SK-MEL-5 (cell line): ENCODE measurements at regions not wholly inside any gene's neighbourhood (a gene's known extent, or its start where the extent isn't known, plus 50 kb on each side); places are given as distances from the start of the nearest gene placed in this dataset.

Source experiments
- DNase-seq: peaks from one replicate; pipeline ENCODE4 v3.0.0-alpha.2; 2016; ENCODE audit warnings: low read depth, low spot score
- in situ Hi-C: cut with HindIII; loops from 2 replicates; pipeline ENCODE4 v1.10.0; 2016; ENCODE audit warnings: low sequenced_read_pairs, high pct_unique_total_duplicates, low pct_unique_long_range_greater_than_20kb
- small RNA-seq, 2 experiments: library from RNA; depleted of rRNA; stranded (forward); fragments of <200 nt; gene quantifications; one replicate each; pipeline ENCODE3, GENCODE V24; 2014

DNA sequence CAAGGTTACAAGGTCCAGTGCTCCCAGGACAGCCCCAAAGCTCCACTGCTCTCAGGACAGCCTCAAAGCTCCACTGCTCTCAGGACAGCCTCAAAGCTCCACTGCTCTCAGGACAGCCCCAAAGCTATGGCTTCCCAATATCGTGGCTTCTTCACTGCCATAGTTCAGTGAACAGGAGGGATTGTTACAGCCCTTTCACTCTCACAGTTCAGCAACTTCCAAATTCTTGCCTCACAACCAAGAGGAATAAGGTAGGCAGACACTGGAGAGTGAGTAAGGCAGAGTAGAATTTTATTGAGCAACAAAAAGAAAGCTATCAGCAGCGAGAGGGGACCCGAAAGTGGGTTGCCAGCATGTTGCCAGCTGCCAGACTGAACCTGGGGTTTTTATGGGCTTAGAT, 277.6 kb downstream of the CDH10 start:
- no peak for DNase-seq
- in situ Hi-C loops = no loop called here

DNA sequence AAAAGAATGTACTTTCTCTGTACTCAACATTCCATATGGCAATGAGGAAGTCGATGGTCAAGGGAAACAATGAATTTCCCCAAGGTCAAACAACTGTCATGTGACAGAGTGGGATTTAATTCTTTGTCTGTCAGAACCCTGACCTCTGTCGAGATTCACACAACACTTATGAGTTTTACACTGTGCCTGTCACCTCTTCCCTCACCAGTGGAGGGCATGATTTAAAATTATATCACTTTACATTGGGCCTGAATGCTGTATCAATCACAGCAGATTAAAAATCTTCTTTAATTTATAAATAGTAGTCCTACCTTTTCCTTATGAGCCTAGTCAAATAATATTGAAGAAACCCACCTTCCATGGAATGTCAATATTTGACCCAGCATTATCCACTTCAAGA, 276.7 kb downstream of the CDH10 start:
- DNase-seq = peak; percentile 33
- in situ Hi-C loops = no loop called here

DNA sequence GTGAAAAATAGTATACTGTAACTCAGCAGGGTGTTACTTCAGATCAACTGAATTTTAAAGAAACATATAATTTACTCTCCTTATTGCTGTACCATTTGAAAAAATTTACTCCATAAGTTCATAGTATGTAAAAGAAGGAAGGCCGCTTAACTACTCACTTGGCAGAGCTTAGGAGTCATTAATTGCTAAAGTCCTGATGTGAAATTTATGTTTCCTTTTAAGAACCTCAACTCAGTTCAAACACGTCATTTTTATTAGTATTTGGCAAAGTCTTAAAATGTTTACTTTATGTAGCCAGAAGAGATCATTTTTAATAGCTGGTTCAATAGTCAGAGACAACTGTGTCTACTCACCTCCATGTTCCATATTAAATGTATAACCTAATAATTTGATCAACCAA, 268.6 kb downstream of the CDH10 start:
- no peak for DNase-seq
- in situ Hi-C loops = no loop called here

DNA sequence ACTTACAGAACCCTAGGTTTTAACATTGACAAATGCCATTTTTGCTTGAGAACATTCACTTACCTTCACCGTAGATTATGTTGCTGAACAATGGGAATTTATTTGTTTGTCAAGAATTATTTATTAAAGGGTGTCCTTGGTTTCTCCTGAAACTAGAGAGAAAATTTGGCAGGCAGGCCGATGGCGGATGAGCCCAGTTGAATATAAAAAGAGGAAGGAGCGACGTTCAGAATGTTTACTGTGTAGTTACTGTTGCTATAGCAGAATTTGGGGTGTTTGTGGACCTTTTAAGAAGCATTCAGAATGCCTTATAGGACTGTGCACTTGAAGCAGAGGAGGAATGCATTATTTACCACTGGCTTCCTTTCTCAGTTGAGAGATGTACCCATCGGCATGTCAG, 268.2 kb downstream of the CDH10 start:
- in situ Hi-C loops = no loop called here

DNA sequence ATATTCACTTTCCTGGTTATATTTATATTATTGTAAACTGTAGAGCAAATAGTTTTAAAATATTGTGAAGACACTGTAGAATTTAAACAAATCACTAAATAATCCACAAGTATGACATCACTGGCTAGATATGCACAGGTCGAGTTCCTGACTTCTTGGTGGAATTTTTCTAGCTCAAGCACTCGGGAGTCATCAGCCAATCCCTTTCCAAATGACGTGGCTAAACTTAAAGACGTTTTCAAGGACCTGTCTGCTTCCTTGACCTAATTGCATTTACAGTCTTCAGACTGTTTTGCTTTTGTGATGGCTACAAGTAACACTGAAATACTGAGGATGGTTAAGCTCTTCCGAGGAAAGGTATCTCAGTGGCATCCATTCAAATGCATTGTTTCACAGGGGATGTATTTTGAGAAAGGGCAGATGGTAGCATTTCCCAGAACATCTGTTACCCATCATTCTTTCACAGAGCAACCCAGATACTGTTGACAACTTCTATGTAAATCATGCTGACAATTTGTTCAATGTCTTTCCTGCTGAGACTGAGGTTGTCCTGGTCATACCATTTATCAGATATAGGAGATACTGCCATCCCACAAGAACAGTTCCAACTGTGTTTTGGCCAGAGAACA, 262.8 kb downstream of the CDH10 start:
- in situ Hi-C loops = no loop called here
- no peak for DNase-seq

More for the DNA sequence above, 268.2 kb downstream of the CDH10 start:
- DNase-seq = no peak

DNA sequence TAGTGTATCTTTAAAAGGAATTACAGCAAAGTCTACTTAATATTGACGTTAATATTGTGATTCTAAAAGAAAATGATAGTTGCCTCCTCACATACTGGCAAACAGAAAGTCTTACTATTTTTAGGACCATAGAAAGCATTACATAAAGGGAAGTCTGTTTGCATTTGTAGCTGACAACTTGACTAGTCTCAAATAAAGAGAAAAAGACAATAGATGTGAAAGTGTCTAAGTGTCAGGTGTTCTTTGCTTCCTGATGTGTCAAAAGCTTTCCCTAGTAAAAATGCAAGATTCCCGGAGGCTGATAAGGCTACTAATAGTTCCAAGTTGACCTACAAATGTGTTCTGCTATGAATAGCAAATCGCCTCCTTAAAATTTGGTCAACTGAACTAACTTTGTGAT, 259.7 kb downstream of the CDH10 start:
- DNase-seq = no peak
- in situ Hi-C loops = no loop called here

DNA sequence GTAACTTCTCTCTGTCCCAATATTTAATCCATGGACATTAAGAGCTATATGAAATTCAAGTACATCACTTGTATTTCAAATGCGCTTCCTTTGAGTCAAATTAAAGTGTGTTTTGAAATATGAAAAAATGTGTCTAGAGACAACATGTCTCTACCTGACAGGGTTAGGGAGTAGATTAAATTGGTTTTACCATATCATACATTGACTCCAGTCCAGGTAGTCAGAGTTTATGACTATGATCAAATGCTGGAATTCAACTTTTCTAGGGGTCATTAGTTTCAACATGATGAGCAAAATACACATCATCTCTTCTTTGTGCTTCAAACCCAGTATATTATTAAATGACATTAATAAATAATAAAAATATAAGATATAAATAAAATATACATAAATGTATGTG, 259.2 kb downstream of the CDH10 start:
- DNase-seq = no peak
- in situ Hi-C loops = no loop called here

DNA sequence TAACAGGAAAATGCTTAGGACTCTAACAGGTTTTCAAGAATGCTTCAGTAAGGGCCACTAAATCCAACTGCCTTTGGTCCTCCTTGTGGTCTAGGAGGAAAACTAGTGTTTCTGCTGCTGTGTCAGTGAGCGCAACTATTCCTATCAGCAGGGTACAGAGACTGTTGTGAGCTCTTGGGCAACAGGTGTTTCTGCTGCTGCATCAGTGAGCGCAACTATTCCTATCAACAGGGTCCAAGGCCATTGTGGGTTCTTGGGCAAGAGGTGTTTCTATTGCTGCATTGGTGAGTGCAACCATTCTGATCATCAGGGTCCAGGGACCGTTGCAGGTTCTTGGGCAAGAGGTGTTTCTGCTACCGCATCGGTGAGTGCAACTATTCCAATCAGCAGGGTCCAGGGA, 256.3 kb downstream of the CDH10 start:
- DNase-seq = no peak
- in situ Hi-C loops = no loop called here

DNA sequence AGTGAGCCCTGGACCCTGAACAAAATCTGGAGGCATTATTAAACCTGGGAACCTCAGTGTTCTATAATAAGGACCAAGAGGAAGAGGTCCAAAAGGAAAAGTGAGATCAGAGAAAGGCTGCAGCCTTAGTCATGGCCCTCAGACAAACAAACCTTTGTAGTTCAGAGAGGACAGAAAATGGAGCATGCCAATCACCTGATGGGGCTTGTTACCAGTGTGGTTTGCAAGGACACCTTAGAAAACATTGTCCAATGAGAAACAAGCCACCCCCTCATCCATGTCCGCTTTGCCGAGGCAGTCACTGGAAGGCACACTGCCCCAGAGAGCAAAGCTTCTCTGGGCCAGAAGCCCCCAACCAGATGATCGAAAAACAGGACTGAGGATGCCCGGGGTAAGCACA, 254.8 kb downstream of the CDH10 start:
- in situ Hi-C loops = no loop called here
- peak; percentile 22 for DNase-seq

DNA sequence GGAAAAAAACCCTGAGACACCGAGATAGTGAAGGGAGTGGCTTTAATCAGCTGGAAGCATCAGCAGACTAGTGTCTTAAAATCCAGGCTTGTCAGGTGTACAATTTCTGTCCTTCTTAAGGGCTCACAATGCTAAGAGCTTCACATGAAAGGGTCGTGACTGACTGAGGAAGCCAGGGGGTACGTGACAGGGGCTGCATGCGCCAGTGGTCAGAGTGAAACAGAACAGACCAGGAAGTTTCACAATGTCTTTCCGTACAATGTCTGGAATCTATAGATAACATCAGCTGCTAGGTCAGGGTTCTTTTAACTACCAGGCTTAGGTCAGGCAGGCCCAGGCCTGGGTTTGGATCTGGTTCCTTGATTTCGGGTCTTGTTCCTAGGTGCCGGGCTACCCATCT, 253.0 kb downstream of the CDH10 start:
- in situ Hi-C loops = no loop called here
- no peak for DNase-seq

DNA sequence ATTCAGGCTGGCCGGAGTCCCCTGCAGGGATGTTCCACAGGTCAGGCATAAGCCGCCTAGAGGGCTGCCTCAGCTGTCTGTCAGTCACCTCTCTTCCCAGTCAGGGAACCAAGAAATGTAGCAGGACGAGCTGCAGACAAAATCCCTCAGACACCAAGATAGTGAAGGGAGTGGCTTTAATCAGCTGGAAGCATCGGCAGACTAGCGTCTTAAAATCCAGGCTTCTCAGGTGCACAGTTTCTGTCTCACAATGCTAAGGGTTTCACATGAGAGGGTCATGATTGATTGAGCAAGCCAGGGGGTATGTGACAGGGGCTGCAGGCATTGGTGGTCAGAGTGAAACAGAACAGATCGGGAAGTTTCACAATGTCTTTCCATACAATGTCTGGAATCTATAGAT, 247.2 kb downstream of the CDH10 start:
- DNase-seq = no peak
- in situ Hi-C loops = no loop called here

DNA sequence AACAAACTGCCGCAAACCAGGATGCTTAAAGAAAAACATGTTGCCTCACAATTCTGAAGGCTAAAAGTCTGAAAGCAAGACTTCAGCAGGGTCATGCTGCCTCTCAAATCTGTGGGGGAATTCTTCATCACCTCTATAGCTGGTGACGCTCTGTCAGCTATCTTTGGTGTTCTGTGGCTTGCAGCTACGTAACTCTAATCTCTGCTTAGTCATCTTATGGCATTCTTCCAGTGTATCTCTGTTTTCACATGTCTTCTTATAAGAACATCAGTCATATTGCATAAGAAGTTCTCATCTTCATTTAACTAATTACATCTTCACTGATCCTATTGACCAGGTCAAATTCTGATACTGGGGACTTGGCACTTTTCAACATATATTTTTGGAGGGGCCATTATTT, 243.0 kb downstream of the CDH10 start:
- DNase-seq = no peak
- in situ Hi-C loops = no loop called here

DNA sequence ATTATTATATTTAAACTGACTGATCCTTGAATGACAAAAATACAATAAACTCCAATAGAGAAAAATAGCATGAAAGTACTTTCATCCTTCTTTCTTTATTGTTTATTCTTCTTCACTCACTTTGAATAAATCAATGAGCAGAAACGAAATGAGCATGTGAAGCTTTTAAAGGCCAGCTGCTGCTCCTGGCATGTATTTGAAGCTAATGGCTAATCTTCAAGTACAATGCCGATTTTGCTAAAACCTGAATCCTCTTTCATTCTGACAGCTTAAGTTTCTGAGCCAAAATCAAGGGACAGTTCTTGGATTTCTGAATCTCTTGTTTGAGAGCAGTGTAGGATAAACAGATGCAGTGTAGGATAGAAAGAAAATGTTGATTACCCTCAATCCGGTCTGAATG, 237.3 kb downstream of the CDH10 start:
- in situ Hi-C loops = no loop called here

DNA sequence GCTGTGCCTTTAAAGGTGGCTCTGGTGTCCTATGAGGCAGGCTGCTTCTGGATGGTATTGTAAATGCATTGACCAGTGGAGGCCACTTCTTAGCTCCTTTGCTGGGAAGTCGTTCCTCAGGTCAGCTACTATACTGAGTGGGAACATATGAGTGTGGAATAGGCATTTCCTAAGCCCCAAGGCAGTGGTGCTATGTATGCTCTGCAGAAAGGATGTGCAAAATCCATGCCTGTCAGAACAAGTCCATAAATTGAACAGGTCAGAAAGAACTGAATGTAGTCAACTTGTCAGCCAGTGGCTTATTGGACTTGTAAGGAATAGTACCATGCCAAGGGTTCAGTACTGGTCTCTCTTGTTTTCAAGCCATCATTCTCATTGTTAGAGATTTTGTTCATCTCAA, 216.4 kb downstream of the CDH10 start:
- no peak for DNase-seq
- in situ Hi-C loops = no loop called here

More for the DNA sequence above, 237.3 kb downstream of the CDH10 start:
- DNase-seq = no peak

DNA sequence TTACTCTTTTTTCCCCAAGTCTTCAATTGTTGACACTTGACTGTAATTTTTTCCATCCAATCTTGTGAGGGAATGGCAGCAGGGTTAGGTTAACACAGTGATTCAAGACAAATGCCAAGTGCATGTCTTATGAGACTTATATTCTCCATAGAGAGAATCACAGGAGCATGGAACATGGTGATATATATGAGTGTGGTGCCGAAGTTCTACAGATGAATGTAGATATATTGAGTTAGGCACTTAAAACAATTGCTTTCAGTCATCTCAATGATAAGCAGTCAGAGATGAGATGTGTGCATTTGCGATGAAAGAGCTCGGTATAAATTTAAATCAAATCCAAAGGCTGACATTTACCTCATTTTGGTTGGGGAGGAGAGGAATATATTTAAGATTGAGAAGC, 211.2 kb downstream of the CDH10 start:
- in situ Hi-C loops = no loop called here
- no peak for DNase-seq

Small RNA genes lying in the stretch of these regions (small RNA-seq; reads per million reads assigned to genes)
- gene AC026784.1 (0 reads per million in 2 experiments), gene RF00019 (0 reads per million in 2 experiments), gene RF00561 (0 reads per million in 2 experiments)
